Endothelial cell of hepatic sinusoid (primary cell): ENCODE measurements at regions not wholly inside any gene's neighbourhood (a gene's known extent, or its start where the extent isn't known, plus 50 kb on each side); places are given as distances from the start of the nearest gene placed in this dataset.
"Not testable (repeated sequence)": the region's sequence is repeated elsewhere in the genome, so short reads cannot be mapped to it uniquely, and the experiment has no call there.

Experiments used
- in situ Hi-C: cut with HindIII; loops from 2 replicates; pipeline ENCODE4 v1.10.0; 2017; ENCODE audit warnings: low sequenced_read_pairs

DNA sequence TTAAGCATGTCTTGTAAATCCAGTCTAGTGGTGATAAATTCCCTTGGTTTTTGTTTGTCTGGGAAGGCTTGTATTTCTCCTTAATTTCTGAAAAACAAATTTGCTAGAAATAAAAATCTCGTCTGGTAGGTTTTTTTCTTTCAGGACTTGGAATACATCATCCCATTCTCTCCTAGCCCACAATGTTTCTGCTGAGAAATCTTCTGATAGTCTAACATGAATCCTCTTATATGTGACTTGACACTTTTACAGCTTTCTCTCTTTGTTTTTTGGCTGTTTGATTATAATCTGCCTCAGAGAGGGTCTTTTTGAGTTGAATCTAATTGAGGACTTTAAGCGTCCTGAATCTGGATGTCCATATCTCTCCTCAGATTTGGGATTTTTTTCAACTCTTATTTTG lies 104.9 kb downstream of the FEM1C start:
- in situ Hi-C loops: loop anchor here (5.0 kb wide), 2 partner anchors 62 to 88 kb away; no protein-coding TSS in a partner anchor

DNA sequence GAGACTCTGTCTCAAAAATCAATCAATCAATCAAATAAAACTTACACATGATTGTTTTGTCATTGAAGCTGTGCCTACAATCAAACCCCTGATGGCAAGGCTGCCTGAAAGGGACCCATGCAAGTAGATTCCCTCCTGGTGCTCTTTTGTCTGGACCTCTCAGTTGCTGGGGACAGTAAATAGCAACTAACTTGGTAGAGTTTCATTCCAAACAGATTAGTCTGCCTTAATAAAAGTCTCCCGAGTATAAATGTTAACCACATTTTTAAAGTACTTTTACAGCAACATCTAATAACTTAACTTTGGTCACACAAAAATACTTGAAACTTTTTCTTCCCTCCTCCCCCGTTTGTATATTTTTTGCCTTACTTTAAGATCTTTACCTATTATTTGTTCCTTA lies 105.5 kb downstream of the FEM1C start:
- in situ Hi-C loops: loop anchor here (5.0 kb wide), 2 partner anchors 62 to 88 kb away; no protein-coding TSS in a partner anchor

DNA sequence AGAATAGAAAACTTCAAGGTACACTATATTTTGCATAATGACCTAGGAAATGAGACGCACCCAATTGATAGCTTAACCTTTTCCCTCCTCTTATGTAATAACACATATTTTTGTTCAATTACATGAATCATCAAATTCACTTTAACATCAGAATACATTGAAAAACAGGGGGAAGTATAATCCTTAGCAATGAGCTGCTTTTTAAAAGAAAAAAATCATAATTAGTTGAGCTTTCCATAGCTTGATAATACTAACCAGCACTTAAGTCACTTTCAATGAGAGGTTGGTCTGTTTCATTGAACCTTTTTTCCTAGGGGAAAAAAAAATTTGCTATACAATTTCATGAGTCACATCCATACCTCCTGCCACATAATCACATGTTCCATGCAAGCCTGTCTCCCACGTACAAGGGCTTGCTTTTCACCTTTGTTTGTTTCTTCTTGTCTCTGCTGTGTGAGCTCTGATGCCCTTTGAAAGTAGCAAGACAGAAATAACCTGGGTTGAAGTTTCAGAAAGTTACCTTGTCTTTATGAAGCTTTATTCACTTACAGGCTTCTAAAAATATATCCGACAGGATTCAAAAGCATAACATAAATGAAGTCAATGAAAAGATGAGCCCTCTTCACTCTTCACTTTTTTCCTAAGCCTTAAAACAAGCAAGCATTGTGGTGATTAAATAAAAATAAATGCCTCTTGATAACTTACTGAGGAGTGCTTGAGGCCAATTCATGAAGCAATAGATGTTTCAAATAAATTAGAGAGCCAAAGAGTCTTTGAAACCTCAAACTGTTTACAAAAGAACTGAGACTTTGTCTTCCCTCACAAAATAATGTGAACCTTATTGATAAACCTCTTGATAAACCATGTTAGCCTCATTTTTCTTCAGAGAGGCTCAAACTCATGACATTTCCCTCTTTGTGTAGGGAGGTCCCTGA lies 108.5 kb downstream of the FEM1C start:
- in situ Hi-C loops: loop anchor here (5.0 kb wide), 2 partner anchors 59 to 91 kb away; no protein-coding TSS in a partner anchor

DNA sequence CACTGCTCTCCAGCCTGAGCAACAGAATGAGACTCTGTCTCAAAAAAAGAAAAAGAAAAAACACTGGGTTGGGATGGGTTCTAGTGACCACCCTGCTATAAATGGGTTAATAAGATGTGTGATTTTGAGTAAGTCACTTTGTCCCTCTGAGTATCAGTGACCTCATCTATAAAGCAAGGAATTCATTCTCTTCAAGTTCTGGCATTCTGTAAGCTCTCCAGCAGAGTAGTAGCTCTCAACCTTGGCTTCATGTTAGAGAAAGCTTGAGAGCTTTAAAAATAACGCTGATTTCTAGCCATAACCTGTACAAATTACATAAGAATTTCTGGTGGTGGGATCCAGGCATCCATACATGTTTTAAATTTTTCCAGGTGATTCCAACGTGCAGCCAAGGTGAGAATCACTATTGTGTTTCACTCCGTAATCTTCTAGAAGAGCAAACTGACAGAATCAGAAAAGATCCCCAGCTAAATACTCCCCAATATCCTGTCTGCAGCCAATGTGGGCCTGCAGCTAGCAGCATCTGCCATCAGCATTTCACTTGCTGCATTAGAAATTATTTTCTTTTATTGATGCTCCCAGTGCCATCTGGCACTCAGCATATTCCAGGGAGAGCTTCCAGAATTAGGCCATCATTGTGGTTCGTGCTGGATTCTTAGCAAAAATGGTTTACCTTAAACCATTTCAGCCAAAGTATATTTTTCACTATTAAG lies 109.4 kb downstream of the FEM1C start:
- in situ Hi-C loops: loop anchor here (5.0 kb wide), 2 partner anchors 58 to 92 kb away; no protein-coding TSS in a partner anchor

DNA sequence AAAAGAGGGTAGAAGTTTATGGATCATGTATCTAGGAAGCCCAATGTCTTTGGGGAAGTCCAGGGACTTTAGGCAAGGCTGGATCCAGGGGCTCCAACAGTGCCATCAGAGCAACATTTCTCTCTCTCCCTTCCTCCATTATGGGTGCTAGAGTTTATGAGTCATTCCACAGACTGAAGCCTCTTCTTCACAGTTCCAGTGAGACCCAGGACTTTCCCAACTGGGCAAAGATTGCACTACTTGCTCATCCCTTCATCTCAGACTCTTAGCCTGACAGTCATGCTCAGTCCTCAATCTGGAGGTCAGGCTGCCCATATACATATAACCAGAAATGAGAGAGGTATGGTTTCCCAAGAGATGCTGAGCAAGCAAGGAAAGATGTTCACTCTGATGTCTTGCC lies 110.7 kb downstream of the FEM1C start:
- in situ Hi-C loops: no loop called here

DNA sequence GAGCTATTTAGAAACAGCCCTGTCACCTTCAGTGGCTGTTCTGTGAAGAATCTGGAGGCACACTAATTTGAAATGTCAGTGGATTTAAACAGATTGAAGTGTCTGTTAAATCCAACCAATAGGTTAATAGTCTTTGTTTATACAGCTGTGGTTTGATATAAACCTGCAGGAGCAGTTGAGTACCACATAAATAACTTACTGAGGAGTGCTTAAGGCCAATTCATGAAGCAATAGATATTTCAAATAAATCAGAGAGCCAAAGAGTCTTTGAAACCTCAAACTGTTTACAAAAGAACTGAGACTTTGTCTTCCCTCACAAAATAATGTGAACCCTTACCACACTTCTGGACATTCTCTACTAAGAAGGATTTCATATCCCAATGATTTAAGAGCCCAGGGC lies 111.9 kb downstream of the FEM1C start:
- in situ Hi-C loops: no loop called here

DNA sequence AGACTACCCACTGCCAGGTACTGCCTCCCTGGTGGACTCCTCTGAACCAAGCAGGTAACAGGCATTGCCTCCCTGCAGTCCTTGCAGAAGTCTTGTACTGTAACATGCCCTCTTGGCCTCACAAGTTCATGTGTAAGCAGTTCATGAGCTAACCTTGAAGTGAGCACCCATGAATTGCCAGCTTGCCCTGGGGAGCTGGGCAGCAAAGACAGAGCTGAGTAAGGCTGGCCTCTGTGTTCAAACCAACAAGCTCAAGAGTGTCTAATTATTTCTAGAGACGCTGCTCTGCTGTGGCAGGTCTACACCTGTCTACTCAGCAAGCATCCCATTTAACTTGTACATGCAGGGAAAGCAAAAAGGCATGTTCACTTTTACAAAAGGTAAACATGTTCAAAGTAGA lies 113.5 kb downstream of the FEM1C start:
- in situ Hi-C loops: no loop called here

DNA sequence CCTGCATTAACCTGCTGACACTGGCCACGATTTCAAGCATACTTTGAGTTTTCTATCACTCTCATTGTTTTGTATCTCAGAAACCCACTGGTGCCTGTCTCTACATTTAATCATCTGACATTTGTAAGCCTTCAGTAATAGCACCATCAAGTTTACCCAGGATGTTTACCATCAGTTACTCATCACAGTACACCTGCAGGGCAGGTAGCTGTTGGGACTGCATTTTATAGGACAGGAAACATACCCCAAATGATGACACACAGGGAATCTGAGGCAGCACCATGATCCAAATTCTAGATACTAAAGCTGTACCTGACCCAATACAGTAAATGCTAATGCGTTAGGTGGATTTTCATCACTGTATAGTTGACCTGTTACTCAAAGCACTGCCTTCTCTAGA lies 114.2 kb downstream of the FEM1C start:
- in situ Hi-C loops: no loop called here

DNA sequence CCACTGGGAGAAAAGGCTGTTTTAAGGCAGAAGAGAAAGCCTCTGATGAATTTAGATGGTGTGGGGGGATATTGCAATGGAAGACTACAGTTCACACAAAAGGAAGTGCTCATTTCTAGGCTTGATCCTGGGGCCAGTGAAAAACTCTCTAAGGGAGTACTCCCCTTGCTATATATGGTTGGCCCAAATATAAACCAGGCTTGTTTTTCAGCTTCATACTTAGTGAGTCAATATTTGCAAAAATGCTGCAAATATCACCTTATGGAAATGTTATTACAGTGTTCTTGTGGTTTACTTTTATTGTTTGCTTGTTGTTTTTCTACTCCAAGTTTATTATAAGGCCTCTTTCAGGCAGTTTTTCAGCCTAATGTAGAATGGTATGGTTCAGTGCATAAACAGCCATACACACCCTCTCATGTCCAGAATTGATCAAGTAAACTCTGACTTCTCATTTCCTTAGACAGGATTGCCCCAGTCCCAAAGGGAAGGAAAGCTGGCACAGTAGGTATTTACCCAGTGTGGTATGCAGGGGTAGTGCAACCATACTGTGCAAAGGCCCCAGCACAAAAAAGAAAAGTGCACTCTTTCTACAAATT lies 115.1 kb downstream of the FEM1C start:
- in situ Hi-C loops: no loop called here

DNA sequence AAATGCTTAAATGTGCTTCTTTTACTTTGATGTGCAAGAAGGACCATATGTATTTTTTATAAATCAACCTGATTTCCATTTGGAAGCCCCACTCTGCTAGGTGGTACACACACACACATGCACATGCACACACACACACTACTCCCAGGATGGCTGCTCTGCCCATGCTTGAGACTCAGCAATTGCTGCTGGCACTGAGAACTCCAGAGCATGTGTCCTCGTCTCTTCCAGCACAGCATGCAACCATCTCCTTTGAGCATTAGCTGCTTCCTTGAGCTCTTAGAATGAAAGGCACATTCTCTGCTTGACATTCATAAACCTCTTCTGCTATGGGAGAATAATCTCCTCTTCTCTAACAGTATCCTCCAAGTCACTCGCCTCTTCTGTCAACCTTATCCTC lies 115.9 kb downstream of the FEM1C start:
- in situ Hi-C loops: no loop called here

DNA sequence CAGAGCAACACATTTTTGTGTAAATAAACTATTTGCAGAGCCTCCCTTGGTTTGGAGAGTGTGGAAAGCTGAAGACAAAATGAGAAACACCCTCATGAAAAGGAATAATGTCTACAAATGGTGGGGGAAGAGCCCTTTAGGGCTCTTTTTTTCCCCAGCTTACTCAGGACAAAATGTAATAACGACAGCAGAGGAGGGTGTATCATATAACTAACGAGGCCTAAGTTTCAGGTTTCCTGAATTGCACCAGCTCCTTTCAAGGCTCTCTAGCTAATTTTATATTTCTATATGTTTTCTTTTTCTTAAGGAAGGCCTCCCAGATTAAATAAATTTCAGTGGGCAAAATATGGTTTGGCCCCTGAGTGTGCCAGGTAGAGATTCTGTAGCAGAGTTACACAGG lies 116.3 kb downstream of the FEM1C start:
- in situ Hi-C loops: no loop called here

DNA sequence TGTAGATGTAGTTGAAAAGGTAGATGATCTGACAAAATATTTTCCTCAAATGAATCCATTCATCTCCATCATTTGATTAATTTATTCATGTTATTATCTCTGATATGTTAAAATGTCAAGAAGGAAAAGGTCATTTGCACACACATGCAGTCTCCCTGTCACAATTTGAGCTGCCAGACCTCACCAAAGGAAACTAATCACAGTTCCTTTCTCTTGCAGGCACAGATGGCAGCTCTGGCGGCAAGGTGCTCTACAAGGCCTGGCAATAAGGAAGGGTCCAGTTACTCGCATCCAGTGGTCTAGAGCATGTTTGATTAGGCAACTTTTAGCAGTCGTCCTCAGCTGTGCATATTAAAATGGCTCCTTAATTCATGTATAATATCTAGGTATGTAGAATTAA lies 120.1 kb downstream of the FEM1C start:
- in situ Hi-C loops: no loop called here

DNA sequence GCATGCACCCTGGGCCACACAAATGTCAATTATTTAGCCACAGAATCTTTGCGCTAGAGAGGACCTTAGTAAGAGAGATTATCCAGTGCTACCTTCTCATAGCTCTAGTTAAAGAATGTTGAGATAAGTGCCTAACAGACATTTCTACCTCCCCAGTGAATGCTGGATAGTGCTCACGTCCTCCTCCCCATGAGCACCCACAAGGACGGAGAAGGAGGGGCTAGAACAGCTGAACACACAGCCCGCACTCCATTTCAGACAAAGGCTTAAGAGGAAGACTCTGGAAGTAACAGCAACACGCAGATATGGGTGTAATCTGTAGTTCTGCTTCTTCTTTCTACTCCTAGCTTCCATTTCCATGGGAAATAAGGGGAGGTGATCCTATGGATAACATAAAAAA lies 120.5 kb downstream of the FEM1C start:
- in situ Hi-C loops: no loop called here

DNA sequence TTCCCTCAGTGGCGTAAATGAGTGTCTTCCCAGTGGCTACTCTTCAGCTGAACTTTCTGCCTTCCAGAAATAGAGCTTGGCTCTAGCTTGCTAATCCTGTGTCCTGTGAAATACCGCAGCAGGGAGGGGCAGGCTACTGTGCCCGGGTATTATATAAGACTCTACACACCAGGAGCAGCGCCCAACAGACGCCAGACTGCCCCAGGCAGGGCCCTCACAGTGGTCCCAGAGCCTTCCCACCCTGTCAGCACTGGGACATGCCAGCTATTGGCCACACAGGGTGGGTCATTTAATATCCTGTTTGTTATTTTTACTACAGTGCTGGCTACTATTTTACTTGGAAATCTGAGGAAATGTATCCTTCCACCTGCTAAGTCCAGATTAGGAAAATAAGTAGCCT lies 121.0 kb downstream of the FEM1C start:
- in situ Hi-C loops: no loop called here

DNA sequence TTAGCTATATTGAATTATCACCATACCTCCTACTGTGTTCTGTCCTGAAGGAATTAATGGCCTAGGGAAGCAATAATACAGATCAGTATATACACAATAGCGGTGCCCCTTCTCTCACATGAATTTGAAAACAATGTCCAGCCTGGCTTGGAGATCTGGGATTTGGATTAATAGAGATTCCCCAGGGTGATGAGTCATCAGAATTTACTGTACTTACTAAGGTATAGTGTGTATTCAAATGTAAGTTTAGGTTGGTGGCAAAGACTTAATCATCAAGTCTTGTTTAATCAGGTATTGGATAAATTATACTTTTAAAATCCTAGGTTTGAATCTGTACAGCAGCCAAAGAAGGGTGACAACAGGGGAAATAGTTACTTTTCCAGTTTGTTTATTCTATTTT lies 121.5 kb downstream of the FEM1C start:
- in situ Hi-C loops: no loop called here

DNA sequence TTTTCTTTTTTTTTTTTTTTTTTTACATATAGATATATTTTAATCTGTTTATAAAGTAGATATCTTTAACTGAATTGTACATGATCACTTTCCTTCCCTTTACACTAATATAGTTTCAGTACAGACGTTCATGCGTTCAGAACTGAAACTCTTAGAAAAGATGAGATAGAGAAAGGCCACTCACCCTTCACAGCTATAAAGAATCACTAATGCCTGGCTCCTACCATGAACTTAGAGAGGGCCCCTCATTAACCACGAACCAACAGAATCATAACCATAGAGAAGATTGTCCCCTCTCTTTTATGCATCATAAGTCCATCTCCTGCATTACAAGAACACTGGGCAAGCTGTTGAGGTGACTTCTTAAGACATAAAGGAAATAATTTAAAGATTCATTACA lies 123.8 kb downstream of the FEM1C start:
- in situ Hi-C loops: not testable (repeated sequence)

DNA sequence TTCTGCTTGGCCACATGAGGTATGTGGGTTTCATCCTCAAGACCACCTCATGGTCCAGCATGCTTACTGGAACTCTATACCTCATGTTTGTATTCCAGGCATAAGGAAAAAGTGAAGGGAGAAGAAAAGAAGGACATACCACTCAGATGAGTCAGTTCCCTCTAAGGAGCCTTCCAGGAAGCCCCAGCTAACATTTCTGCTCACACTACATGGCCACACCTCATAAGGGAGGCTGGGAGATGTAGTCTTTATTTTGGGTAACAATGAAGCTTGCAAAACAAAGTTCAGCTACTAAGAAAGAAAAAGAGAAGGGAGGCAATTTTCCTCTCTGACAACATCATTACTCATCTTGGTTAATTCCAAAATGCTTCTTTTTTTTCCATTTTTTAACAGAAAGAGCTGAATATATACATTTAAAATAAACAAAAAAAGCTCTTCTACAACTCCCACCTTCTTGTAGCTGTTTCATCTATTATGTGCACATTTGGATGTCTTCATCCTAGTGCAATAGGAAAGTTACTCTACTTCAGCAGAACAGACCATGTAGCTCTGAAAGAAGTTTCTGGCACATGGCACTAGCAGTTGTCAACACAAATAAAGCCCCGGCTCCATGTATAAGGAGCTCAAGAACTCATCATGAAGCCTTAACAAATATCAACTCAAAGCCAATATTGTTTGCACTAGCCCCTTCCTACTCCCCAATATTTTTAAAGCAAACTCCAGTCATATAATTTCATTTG lies 123.6 kb upstream of the CCDC112 start:
- in situ Hi-C loops: loop anchor here (5.0 kb wide), 1 partner anchor 37 kb away; no protein-coding TSS in a partner anchor

DNA sequence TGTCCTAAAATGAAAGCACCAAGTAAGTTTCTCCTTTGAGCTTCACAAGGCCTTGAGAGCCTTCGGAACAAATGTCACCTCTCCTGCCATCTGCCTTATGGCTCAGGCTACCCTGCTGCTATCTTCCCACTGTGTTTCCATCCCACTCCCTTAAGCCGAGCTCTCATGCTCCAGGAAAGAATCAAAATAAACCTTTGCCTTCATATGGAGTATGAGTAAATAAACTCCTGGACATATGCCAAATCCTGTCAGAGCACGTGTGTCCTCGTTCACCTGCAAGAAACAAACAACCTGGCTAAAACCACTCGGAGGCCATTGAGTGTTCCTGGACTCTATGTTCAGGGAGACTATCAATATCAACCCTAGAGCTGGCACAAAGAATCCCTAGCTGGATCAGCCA lies 122.3 kb upstream of the CCDC112 start:
- in situ Hi-C loops: loop anchor here (5.0 kb wide), 1 partner anchor 39 kb away; no protein-coding TSS in a partner anchor

DNA sequence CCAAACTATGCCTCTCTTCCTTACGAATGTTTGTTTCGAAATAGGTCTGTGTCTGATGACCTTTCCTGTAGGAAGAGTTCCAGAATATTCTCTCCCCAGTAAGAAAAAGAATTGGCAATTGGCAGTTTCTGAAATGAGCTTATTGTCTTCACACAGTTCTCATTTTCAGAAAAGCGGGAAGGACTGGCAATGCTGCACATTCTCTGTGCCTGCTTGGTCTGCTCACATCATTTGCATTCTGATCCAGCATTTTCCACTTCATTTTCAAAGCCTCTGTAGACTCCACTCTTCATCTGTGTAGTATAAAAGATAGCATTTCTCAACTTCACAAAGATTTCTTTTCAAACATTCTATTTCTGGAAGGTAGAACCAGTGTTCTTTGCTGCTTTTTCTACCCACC lies 120.6 kb upstream of the CCDC112 start:
- in situ Hi-C loops: loop anchor here (5.0 kb wide), 1 partner anchor 40 kb away; no protein-coding TSS in a partner anchor

DNA sequence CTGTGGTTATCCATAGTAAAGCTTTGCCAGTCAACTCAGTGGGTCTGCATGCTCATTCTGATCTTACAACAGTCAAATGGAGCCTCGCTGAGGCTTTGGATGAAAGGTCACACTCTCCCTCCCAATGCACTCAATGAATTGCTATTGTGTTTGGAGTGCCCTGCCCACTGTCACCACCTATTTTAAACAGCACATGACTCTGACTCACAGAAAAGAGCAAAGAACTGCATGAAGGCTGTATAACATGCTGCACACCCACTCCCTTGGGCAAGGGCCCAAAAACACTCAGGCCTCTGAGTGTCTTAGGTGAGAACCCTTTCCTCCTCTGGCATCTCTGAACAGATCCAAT lies 118.7 kb upstream of the CCDC112 start:
- in situ Hi-C loops: loop anchor here (5.0 kb wide), 1 partner anchor 42 kb away; no protein-coding TSS in a partner anchor
